ENCODE measurements at regions not wholly inside any gene's neighbourhood (a gene's known extent, or its start where the extent isn't known, plus 50 kb on each side); places are given as distances from the start of the nearest gene placed in this dataset.
"Not testable (repeated sequence)": the region's sequence is repeated elsewhere in the genome, so short reads cannot be mapped to it uniquely, and the experiment has no call there.

GRCh38 chr7:82578430-82578829 is 134.9 kb upstream of the CACNA2D1 start:
- POLR2A ChIA-PET: no interaction called here

GRCh38 chr7:82572195-82572880 is 128.8 kb upstream of the CACNA2D1 start:
- Histone ChIP-seq H3K4me1 (no peaks in the 10 kb centered on the region), H3K4me3 (no peak overlapping the region), H3K4me2 (peak overlapping the region; percentile 71), H3K9me3 (no peaks in the 10 kb centered on the region), H3K27ac (peak overlapping the region; percentile 34 to 57; a peak in 3 of 6 replicates)
- ChIA-PET POLR2A (no interaction called here), CTCF (interaction anchor here (0.6 to 2.9 kb wide), 48 partner anchors 9 to 1091 kb away, joined by 3 to 31 read pairs (median 3); no protein-coding TSS in a partner anchor)
- WGBS (ENCODE audit: missing lambda C conversion rate): 2% methylated on average over 9 of the region's 9 CpGs
- FAIRE-seq: peak; percentile 95
- DNase-seq (ENCODE audit: low read depth in 1 of 2, low spot score in 1 of 2): peak; percentile 82 to 86
- peak; percentile 97 to 99 for ATAC-seq
- TF ChIP-seq HOXB13 (CRISPR knock-in tag; IDR thresholded peaks at IDR 0.05; ENCODE audit: low read depth) (no peak), POLR2AphosphoS2 (conservative IDR thresholded peaks at IDR 0.05; ENCODE audit: low read length) (no peak), RAD21 (conservative IDR thresholded peaks at IDR 0.05 in 1 of 2, IDR thresholded peaks at IDR 0.05 in 1 of 2) (peak; percentile 95 to 97), PHF8 (IDR thresholded peaks at IDR 0.05; ENCODE audit: borderline replicate concordance, low read depth) (no peak), CBX8 (IDR thresholded peaks at IDR 0.05) (no peak), SMC3 (IDR thresholded peaks at IDR 0.05) (peak; percentile 98), JUNB (IDR thresholded peaks at IDR 0.05) (no peak), CTCF (IDR thresholded peaks at IDR 0.05) (peak; percentile 96), SREBF2 (IDR thresholded peaks at IDR 0.05) (no peak), ZSCAN20 (CRISPR knock-in tag; IDR thresholded peaks at IDR 0.05) (no peak), CEBPB (IDR thresholded peaks at IDR 0.05) (no peak), HDAC2 (IDR thresholded peaks at IDR 0.05) (no peak), NR3C1 (IDR thresholded peaks at IDR 0.05) (no peak), ESRRA (IDR thresholded peaks at IDR 0.05; ENCODE audit: borderline replicate concordance, low read length) (no peak), JUN (IDR thresholded peaks at IDR 0.05) (no peak), POLR2A (IDR thresholded peaks at IDR 0.05; ENCODE audit: low read length) (no peak), TFCP2L1 (CRISPR knock-in tag; IDR thresholded peaks at IDR 0.05) (no peak), GATA3 (IDR thresholded peaks at IDR 0.05; ENCODE audit: borderline replicate concordance) (no peak), EHMT2 (IDR thresholded peaks at IDR 0.05; ENCODE audit: low read depth) (no peak), FOSL2 (IDR thresholded peaks at IDR 0.05) (no peak), FOSL2 (CRISPR knock-in tag; IDR thresholded peaks at IDR 0.05) (no peak), ZC3H11A (IDR thresholded peaks at IDR 0.05) (no peak), ZNF302 (CRISPR knock-in tag; IDR thresholded peaks at IDR 0.05) (no peak)
- TF ChIP-seq, protein P1, sequence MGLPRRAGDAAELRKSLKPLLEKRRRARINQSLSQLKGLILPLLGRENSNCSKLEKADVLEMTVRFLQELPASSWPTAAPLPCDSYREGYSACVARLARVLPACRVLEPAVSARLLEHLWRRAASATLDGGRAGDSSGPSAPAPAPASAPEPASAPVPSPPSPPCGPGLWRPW (IDR thresholded peaks at IDR 0.05): no peak

More at GRCh38 chr7:82578430-82578829, 134.9 kb upstream of the CACNA2D1 start:
- CTCF ChIA-PET: interaction anchor here (0.7 to 2.0 kb wide), 2 partner anchors 27 to 536 kb away, joined by 3 to 4 read pairs; no protein-coding TSS in a partner anchor
- Histone ChIP-seq H3K4me3 (no peak overlapping the region), H3K4me1 (no peaks in the 10 kb centered on the region), H3K4me2 (no peak overlapping the region), H3K27ac (no peak overlapping the region), H3K9me3 (no peaks in the 10 kb centered on the region)
- no peak for ATAC-seq
- WGBS (ENCODE audit: missing lambda C conversion rate): 3% methylated on average over 1 of the region's 1 CpG
- peak in 1 of 2 experiments; percentile 23 for DNase-seq (ENCODE audit: low read depth in 1 of 2, low spot score in 1 of 2)
- no peak for FAIRE-seq
- TF ChIP-seq FOSB (CRISPR knock-in tag; IDR thresholded peaks at IDR 0.05): no peak
- TF ChIP-seq ZFP36 (IDR thresholded peaks at IDR 0.05; ENCODE audit: borderline replicate concordance, partially characterized antibody): no peak
- no peak for TF ChIP-seq TP53 (CRISPR knock-in tag; IDR thresholded peaks at IDR 0.05)
- TF ChIP-seq HOXA7 (CRISPR knock-in tag; IDR thresholded peaks at IDR 0.05): no peak
- TF ChIP-seq CTCF (IDR thresholded peaks at IDR 0.05): no peak
- TF ChIP-seq, protein P2, sequence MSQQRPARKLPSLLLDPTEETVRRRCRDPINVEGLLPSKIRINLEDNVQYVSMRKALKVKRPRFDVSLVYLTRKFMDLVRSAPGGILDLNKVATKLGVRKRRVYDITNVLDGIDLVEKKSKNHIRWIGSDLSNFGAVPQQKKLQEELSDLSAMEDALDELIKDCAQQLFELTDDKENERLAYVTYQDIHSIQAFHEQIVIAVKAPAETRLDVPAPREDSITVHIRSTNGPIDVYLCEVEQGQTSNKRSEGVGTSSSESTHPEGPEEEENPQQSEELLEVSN (IDR thresholded peaks at IDR 0.05; ENCODE audit: borderline replicate concordance, low read depth): no peak

GRCh38 chr7:82571047-82571446 is 127.5 kb upstream of the CACNA2D1 start:
- not testable (repeated sequence) for H3K27ac ChIP-seq, ATAC-seq, FAIRE-seq

More at GRCh38 chr7:82571047-82571446, 127.5 kb upstream of the CACNA2D1 start:
- WGBS (ENCODE audit: missing lambda C conversion rate): 76% methylated on average over 4 of the region's 4 CpGs
- H3K4me2 ChIP-seq; H3K4me3 ChIP-seq; DNase-seq (ENCODE audit: low read depth in 1 of 2, low spot score in 1 of 2); POLR2A ChIA-PET; H3K4me1 ChIP-seq; H3K9me3 ChIP-seq: not testable (repeated sequence)
- CTCF ChIA-PET: interaction anchor here (0.8 to 2.9 kb wide), 20 partner anchors 7 to 1088 kb away, joined by 3 to 31 read pairs (median 4); no protein-coding TSS in a partner anchor

Measured in A549 (cell line).